22Rv1 (cell line): ENCODE measurements at regions not wholly inside any gene's neighbourhood (a gene's known extent, or its start where the extent isn't known, plus 50 kb on each side); places are given as distances from the start of the nearest gene placed in this dataset.

ENCODE experiments used
- H3K27ac ChIP-seq: fragments of 450-650 bp; 2 replicates; pipeline ENCODE4 v1.5.1; 2017
- CTCF ChIP-seq: fragments of 450-650 bp; IDR thresholded peaks from 2 replicates; pipeline ENCODE4 v1.5.1; 2017; ENCODE audit warnings: mild to moderate bottlenecking
- ZFX ChIP-seq: fragments of 450-650 bp; IDR thresholded peaks from 2 replicates; pipeline ENCODE4 v1.6.1; 2017; ENCODE audit warnings: antibody characterized with exemption, borderline replicate concordance

GRCh38 chr11:105553025-105553424 is 56.8 kb upstream of the GRIA4 start:
- H3K27ac ChIP-seq: no peak overlapping the region
- TF ChIP-seq CTCF (no peak), ZFX (no peak)

GRCh38 chr11:105548359-105548758 is 61.5 kb upstream of the GRIA4 start:
- no peak for TF ChIP-seq ZFX
- no peak overlapping the region for H3K27ac ChIP-seq

GRCh38 chr11:105538588-105538987 is 71.3 kb upstream of the GRIA4 start:
- H3K27ac ChIP-seq: no peak overlapping the region
- TF ChIP-seq CTCF (no peak), ZFX (no peak)

GRCh38 chr11:105537531-105537930 is 72.3 kb upstream of the GRIA4 start:
- H3K27ac ChIP-seq: no peak overlapping the region
- no peak for TF ChIP-seq CTCF
- no peak for TF ChIP-seq ZFX

- H3K27ac ChIP-seq: peak overlapping the region; percentile 76
- TF ChIP-seq ZFX (no peak), CTCF (no peak)
Observed at GRCh38 chr11:105524286-105524685, 85.6 kb upstream of the GRIA4 start.

GRCh38 chr11:105520706-105521345 is 89.0 kb upstream of the GRIA4 start:
- TF ChIP-seq ZFX: no peak
- no peak for TF ChIP-seq CTCF
- H3K27ac ChIP-seq: no peak overlapping the region

GRCh38 chr11:105507496-105508254 is 102.2 kb upstream of the GRIA4 start:
- TF ChIP-seq CTCF (no peak), ZFX (no peak)
- no peak overlapping the region for H3K27ac ChIP-seq
